Ishikawa (cell line): ENCODE measurements at regions not wholly inside any gene's neighbourhood (a gene's known extent, or its start where the extent isn't known, plus 50 kb on each side); places are given as distances from the start of the nearest gene placed in this dataset.

Source experiments
- EGR1 ChIP-seq: IDR thresholded peaks from 2 replicates; pipeline ENCODE4 v1.6.1; 2012
- EP300 ChIP-seq: IDR thresholded peaks from 2 replicates; pipeline ENCODE4 v1.6.1; 2012; ENCODE audit warnings: borderline replicate concordance
- RAD21 ChIP-seq: IDR thresholded peaks from 2 replicates; pipeline ENCODE4 v1.6.1; 2012; ENCODE audit warnings: low read depth
- TCF12 ChIP-seq: IDR thresholded peaks from 2 replicates; pipeline ENCODE4 v1.6.1; 2012; ENCODE audit warnings: low read depth
- YY1 ChIP-seq: IDR thresholded peaks from 2 replicates; pipeline ENCODE4 v1.6.1; 2012; ENCODE audit warnings: low read depth
- ZBTB7A ChIP-seq: IDR thresholded peaks from 2 replicates; pipeline ENCODE4 v1.6.1; 2012; ENCODE audit warnings: low read depth
- TF ChIP-seq, protein P1 (sequence below): IDR thresholded peaks from 2 replicates; pipeline ENCODE4 v1.6.1; 2012

DNA sequence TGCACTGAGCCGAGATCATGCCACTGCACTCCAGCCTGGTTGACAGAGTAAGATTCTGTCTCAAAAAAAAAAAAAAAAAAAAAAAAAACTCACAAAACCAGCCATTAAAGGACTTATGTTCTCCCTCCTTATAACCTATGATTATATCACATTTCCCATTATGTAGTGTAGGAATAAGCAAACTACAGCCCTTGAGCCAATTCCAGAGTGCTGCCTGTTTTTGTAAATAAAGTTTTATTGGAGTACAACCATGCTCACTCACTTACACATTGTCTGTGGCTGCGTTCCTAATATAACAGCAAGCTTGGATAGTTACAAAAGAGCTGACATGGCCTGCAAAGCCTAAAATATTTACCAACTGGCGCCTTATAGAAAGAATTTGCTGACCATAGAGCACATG lies 72.7 kb upstream of the ARID5B start:
- TF ChIP-seq YY1 (no peak), EP300 (no peak), TCF12 (no peak), EGR1 (no peak), RAD21 (no peak), ZBTB7A (no peak)
- TF ChIP-seq, protein P1, sequence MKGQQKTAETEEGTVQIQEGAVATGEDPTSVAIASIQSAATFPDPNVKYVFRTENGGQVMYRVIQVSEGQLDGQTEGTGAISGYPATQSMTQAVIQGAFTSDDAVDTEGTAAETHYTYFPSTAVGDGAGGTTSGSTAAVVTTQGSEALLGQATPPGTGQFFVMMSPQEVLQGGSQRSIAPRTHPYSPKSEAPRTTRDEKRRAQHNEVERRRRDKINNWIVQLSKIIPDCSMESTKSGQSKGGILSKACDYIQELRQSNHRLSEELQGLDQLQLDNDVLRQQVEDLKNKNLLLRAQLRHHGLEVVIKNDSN, result no peak
